PC-3 (cell line): ENCODE measurements at regions not wholly inside any gene's neighbourhood (a gene's known extent, or its start where the extent isn't known, plus 50 kb on each side); places are given as distances from the start of the nearest gene placed in this dataset.

Experiments
- CTCF ChIP-seq: fragments of 300-600 bp; sonication (generic); conservative IDR thresholded peaks from 2 replicates; pipeline ENCODE4 v1.5.1; 2017; ENCODE audit warnings: antibody characterized with exemption, low read depth, mild to moderate bottlenecking, low read length
- EZH2 ChIP-seq: fragments of 300-600 bp; sonication (generic); IDR thresholded peaks from one replicate; pipeline ENCODE4 v1.6.1; 2017; ENCODE audit warnings: antibody characterized with exemption, mild to moderate bottlenecking, low read length; ENCODE audit not compliant: unreplicated experiment
- EZH2phosphoT487 ChIP-seq: fragments of 300-600 bp; sonication (generic); IDR thresholded peaks from 2 replicates; pipeline ENCODE4 v1.6.1; 2018; ENCODE audit warnings: mild to moderate bottlenecking, antibody characterized with exemption, low read length, borderline replicate concordance

- TF ChIP-seq CTCF (no peak), EZH2 (no peak), EZH2phosphoT487 (no peak)
These were observed 94.7 kb upstream of the PRSS58 start for GRCh38 chr7:142352543-142352942.
